ENCODE measurements at regions not wholly inside any gene's neighbourhood (a gene's known extent, or its start where the extent isn't known, plus 50 kb on each side); places are given as distances from the start of the nearest gene placed in this dataset.

DNA sequence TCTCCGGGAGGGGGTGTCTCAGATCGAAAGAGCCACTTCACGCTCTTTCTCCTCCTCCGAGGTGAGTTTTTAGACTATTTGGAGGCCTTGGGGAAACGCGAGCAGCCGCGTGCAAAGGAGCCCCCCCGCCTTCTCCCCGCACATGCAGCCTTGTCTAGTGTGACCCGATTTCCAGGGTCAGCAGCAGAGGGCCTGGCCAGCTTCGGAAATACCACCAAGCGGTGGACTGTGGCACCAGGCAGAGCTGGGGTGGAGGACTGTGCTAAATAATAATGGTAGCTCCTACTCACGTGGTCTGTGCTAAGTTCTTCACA lies 79.3 kb upstream of the BCOR start:
- Histone ChIP-seq H2AK5ac (ENCODE audit: low read length) (no peak overlapping the region), H3K18ac (ENCODE audit: low read length) (peak overlapping the region; percentile 98), H3K27me3 (ENCODE audit: insufficient read depth, low read length, poor library complexity) (no peaks in the 10 kb centered on the region), H3K79me1 (ENCODE audit: low read length) (no peaks in the 10 kb centered on the region), H3K4me2 (ENCODE audit: low read length) (peak overlapping the region; percentile 11), H3K4ac (ENCODE audit: low read depth, low read length) (no peak overlapping the region), H4K8ac (ENCODE audit: low read depth, low read length) (peak overlapping the region; percentile 31), H2BK120ac (ENCODE audit: low read depth, low read length) (peak overlapping the region; percentile 83), H3K23ac (ENCODE audit: low read length) (no peak overlapping the region), H3K4me1 (ENCODE audit: control insufficient read depth, low read depth, low read length) (no peaks in the 10 kb centered on the region), H3K4me3 (ENCODE audit: low read length) (no peak overlapping the region), H3K56ac (ENCODE audit: low read length) (peak overlapping the region; percentile 70), H2BK5ac (ENCODE audit: low read length) (no peak overlapping the region), H2BK15ac (replicated peaks; ENCODE audit: low read depth) (no peak overlapping the region), H4K5ac (ENCODE audit: low read length) (no peak overlapping the region), H3K27ac (ENCODE audit: low read depth, low read length) (no peak overlapping the region), H3K9ac (ENCODE audit: low read length) (peak overlapping the region; percentile 45), H3K36me3 (ENCODE audit: control insufficient read depth, insufficient read depth, low read length) (no peaks in the 10 kb centered on the region), H3K79me2 (ENCODE audit: control insufficient read depth, insufficient read depth, low read length) (no peaks in the 10 kb centered on the region)
- no CpG with 5 or more reads among the region's 14 CpGs for WGBS (ENCODE audit: extremely low coverage, insufficient coverage, low lambda C conversion rate)
- DNase-seq: peak; percentile 30

DNA sequence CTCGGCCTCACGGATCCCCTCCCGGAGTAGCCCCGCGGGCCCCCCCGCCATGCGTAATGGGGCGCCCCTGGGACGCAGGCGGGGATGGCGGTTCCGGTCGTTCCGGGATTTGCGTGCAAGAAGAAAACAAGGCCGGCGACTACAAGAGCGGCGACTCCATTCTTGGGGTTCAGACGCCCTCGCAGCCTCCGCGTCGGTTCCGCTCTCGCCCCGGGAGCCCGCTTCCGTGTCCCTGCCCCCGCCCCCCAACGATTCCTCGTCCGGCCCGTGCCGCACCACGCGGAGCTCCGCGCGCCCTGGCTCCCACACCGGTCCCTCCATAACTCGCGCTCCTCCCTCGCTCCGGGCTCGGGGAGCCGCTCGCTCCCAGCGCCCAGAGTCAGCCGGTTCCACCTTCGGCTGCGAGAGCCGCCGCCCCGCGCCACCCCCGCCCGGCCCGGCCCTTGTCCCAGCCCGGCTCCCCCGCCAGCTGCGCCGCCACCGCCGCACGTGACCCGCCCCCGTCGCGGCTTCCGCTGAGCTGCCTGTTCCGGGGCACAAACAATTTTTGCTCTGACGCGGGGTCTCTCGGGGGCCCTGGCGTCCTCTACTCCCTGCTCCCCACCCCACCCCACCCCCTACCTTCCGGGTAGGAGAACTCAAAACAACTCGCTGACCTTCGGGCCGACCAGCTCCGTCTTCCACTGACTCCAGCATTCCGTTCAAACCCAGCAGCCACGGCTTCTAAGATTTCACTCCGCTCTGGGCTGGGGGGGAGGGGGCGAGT lies 78.8 kb upstream of the BCOR start:
- DNase-seq: peak; percentile 44
- Histone ChIP-seq H2AK5ac (ENCODE audit: low read length) (no peak overlapping the region), H3K27ac (ENCODE audit: low read depth, low read length) (no peak overlapping the region), H2BK120ac (ENCODE audit: low read depth, low read length) (peak overlapping the region; percentile 83), H3K4me2 (ENCODE audit: low read length) (peak overlapping the region; percentile 68), H2BK15ac (replicated peaks; ENCODE audit: low read depth) (no peak overlapping the region), H3K4ac (ENCODE audit: low read depth, low read length) (peak overlapping the region; percentile 93), H3K36me3 (ENCODE audit: control insufficient read depth, insufficient read depth, low read length) (no peaks in the 10 kb centered on the region), H2BK5ac (ENCODE audit: low read length) (no peak overlapping the region), H3K18ac (ENCODE audit: low read length) (peak overlapping the region; percentile 98), H3K9ac (ENCODE audit: low read length) (peak overlapping the region; percentile 77), H3K79me1 (ENCODE audit: low read length) (no peaks in the 10 kb centered on the region), H4K8ac (ENCODE audit: low read depth, low read length) (no peak overlapping the region), H3K79me2 (ENCODE audit: control insufficient read depth, insufficient read depth, low read length) (no peaks in the 10 kb centered on the region), H4K5ac (ENCODE audit: low read length) (no peak overlapping the region), H3K27me3 (ENCODE audit: insufficient read depth, low read length, poor library complexity) (no peaks in the 10 kb centered on the region), H3K4me1 (ENCODE audit: control insufficient read depth, low read depth, low read length) (no peaks in the 10 kb centered on the region), H3K4me3 (ENCODE audit: low read length) (no peak overlapping the region), H3K23ac (ENCODE audit: low read length) (no peak overlapping the region), H3K56ac (ENCODE audit: low read length) (peak overlapping the region; percentile 86)
- no CpG with 5 or more reads among the region's 85 CpGs for WGBS (ENCODE audit: extremely low coverage, insufficient coverage, low lambda C conversion rate)

DNA sequence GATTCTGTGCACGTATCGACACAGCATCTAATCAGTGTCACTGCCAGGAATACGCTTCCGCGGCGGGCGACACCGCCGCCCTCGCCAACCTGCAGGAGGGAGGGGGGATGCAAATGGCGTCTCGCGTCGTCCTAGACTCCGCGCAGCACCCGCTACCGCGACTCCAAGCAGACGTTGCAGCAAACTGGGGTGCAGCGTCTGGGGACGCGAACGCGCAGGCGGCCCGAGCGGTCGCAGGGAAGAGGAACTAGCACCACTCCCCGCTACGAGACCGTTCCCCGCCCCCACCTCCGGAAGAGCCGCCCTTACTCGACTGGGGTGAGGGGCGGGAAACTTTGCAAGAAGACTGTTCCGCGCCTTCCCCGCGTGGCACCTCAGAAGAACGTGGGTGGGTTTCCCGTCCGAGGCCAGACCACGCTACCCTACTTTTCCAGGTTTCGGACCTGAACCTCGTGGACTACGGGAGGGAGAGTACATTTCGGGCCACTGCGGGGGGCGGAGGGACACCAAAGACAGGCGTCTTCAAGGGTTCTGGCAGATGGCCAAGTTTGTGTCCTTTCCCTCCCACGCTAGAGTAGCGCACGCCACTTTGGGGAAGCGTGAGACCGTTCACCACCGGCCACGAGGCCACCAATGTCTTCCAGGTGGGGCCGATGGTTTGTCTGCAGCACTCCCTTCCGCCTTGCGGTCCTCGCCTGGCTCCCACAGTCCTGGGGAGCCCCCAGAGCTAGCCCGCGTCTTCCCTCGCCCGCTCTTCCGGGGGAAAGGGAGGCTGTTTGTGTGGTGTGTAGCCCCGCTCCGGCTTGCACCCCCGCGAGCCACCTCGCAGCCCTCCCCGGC lies 78.0 kb upstream of the BCOR start:
- H3K27ac ChIP-seq (ENCODE audit: low read depth, low read length): no peak overlapping the region
- DNase-seq: peak; percentile 62
- H2BK5ac ChIP-seq (ENCODE audit: low read length): no peak overlapping the region
- peak overlapping the region; percentile 48 for H2BK120ac ChIP-seq (ENCODE audit: low read depth, low read length)
- H3K36me3 ChIP-seq (ENCODE audit: control insufficient read depth, insufficient read depth, low read length): no peaks in the 10 kb centered on the region
- H2AK5ac ChIP-seq (ENCODE audit: low read length): no peak overlapping the region
- H3K27me3 ChIP-seq (ENCODE audit: insufficient read depth, low read length, poor library complexity): no peaks in the 10 kb centered on the region
- H3K79me2 ChIP-seq (ENCODE audit: control insufficient read depth, insufficient read depth, low read length): no peaks in the 10 kb centered on the region
- H4K8ac ChIP-seq (ENCODE audit: low read depth, low read length): no peak overlapping the region
- no peak overlapping the region for H3K23ac ChIP-seq (ENCODE audit: low read length)
- no CpG with 5 or more reads among the region's 74 CpGs for WGBS (ENCODE audit: extremely low coverage, insufficient coverage, low lambda C conversion rate)
- peak overlapping the region; percentile 93 for H3K4ac ChIP-seq (ENCODE audit: low read depth, low read length)
- peak overlapping the region; percentile 68 for H3K4me2 ChIP-seq (ENCODE audit: low read length)
- H3K79me1 ChIP-seq (ENCODE audit: low read length): no peaks in the 10 kb centered on the region
- H3K18ac ChIP-seq (ENCODE audit: low read length): peak overlapping the region; percentile 98
- H3K9ac ChIP-seq (ENCODE audit: low read length): peak overlapping the region; percentile 77
- H4K5ac ChIP-seq (ENCODE audit: low read length): no peak overlapping the region
- no peak overlapping the region for H2BK15ac ChIP-seq (replicated peaks; ENCODE audit: low read depth)
- peak overlapping the region; percentile 4 for H3K4me3 ChIP-seq (ENCODE audit: low read length)
- H3K56ac ChIP-seq (ENCODE audit: low read length): peak overlapping the region; percentile 86
- H3K4me1 ChIP-seq (ENCODE audit: control insufficient read depth, low read depth, low read length): no peaks in the 10 kb centered on the region

DNA sequence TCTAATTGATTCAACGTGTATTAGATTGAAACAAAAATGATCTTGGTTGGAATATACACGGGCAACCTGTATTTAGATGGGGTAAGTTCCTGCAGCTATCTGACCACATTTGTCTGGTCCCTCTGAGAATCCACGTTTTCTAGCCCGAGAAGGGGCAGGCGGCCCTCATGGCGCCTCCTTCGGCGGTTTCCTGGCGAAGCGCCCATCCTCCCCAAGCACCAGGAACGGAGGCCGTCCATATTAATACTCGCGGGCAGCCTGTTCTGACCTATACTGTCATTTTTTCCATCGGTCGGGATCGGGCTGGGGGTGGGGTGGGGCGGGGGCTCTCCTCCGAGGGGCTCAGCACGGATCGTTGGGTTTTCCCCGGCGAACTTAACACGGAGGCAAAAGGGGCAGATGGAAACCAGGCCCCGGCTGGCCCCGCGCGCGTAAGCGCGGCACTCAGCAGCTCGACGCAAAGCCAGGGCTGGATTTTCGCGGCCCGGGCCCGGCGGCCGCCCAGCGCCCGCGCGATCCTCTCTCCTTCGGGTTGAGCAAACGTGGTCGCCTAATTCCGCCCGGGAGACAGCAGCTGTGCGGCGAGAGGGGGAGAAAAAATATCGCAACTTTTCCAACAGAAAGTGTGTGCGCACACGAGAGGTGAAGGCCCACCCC lies 77.2 kb upstream of the BCOR start:
- Histone ChIP-seq H3K4me3 (ENCODE audit: low read length) (peak overlapping the region; percentile 4), H2BK120ac (ENCODE audit: low read depth, low read length) (no peak overlapping the region), H3K4me2 (ENCODE audit: low read length) (peak overlapping the region; percentile 68), H2BK5ac (ENCODE audit: low read length) (no peak overlapping the region), H3K23ac (ENCODE audit: low read length) (no peak overlapping the region), H3K56ac (ENCODE audit: low read length) (peak overlapping the region; percentile 86), H2BK15ac (replicated peaks; ENCODE audit: low read depth) (no peak overlapping the region), H3K36me3 (ENCODE audit: control insufficient read depth, insufficient read depth, low read length) (no peaks in the 10 kb centered on the region), H3K4ac (ENCODE audit: low read depth, low read length) (peak overlapping the region; percentile 49), H2AK5ac (ENCODE audit: low read length) (no peak overlapping the region), H3K27ac (ENCODE audit: low read depth, low read length) (no peak overlapping the region), H4K8ac (ENCODE audit: low read depth, low read length) (no peak overlapping the region), H3K79me2 (ENCODE audit: control insufficient read depth, insufficient read depth, low read length) (no peaks in the 10 kb centered on the region), H3K27me3 (ENCODE audit: insufficient read depth, low read length, poor library complexity) (no peaks in the 10 kb centered on the region), H4K5ac (ENCODE audit: low read length) (no peak overlapping the region), H3K18ac (ENCODE audit: low read length) (peak overlapping the region; percentile 78), H3K4me1 (ENCODE audit: control insufficient read depth, low read depth, low read length) (no peaks in the 10 kb centered on the region), H3K9ac (ENCODE audit: low read length) (peak overlapping the region; percentile 77), H3K79me1 (ENCODE audit: low read length) (no peaks in the 10 kb centered on the region)
- DNase-seq: peak; percentile 71
- no CpG with 5 or more reads among the region's 53 CpGs for WGBS (ENCODE audit: extremely low coverage, insufficient coverage, low lambda C conversion rate)

DNA sequence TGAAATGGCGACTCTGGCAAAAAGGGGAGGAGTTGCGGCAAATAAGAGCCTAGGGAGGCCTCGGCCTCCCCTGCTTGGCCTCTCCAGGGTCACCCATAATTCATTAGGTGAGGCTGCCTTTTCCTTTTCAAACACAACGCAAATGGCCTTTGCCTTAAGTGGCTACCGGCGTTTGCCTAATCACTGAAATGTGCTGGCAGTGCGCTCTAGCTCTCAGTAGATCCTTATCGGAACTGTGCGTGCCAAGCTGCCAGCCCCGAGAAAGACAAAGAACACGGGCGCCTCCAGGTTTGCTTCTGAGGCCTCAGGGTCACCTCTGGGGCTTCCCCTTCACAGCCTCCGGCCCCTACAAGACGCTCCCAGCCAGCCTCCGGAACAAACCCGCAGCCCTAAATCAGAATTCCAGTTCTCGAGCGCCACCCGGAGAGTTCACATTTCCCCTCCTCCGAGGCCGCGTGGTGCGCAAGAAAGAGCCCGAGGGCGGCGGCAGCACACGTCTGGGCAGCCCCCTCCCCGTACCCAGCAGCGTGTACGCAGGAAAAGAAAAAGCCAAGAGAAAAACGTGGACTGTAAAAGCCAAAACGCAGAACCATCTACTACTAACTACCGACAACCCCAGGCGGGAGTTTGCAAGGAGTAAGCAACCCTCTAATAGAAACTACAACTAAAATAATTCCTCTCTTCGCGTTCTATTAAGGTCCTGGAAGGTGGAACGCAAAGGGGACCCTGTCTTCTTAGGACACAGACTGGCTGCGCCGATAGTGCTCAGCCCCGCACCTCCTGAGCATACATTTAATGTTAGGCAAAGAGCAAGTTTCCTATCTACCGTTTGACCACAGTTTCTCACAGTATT lies 76.5 kb upstream of the BCOR start:
- H3K4me3 ChIP-seq (ENCODE audit: low read length): no peak overlapping the region
- H3K36me3 ChIP-seq (ENCODE audit: control insufficient read depth, insufficient read depth, low read length): no peaks in the 10 kb centered on the region
- H2BK5ac ChIP-seq (ENCODE audit: low read length): no peak overlapping the region
- peak overlapping the region; percentile 9 for H3K4me2 ChIP-seq (ENCODE audit: low read length)
- no peaks in the 10 kb centered on the region for H3K27me3 ChIP-seq (ENCODE audit: insufficient read depth, low read length, poor library complexity)
- H2BK15ac ChIP-seq (replicated peaks; ENCODE audit: low read depth): no peak overlapping the region
- DNase-seq: peak; percentile 40
- no CpG with 5 or more reads among the region's 41 CpGs for WGBS (ENCODE audit: extremely low coverage, insufficient coverage, low lambda C conversion rate)
- no peak overlapping the region for H2BK120ac ChIP-seq (ENCODE audit: low read depth, low read length)
- peak overlapping the region; percentile 50 for H3K9ac ChIP-seq (ENCODE audit: low read length)
- no peaks in the 10 kb centered on the region for H3K4me1 ChIP-seq (ENCODE audit: control insufficient read depth, low read depth, low read length)
- no peak overlapping the region for H3K4ac ChIP-seq (ENCODE audit: low read depth, low read length)
- H3K27ac ChIP-seq (ENCODE audit: low read depth, low read length): no peak overlapping the region
- no peaks in the 10 kb centered on the region for H3K79me2 ChIP-seq (ENCODE audit: control insufficient read depth, insufficient read depth, low read length)
- no peak overlapping the region for H4K8ac ChIP-seq (ENCODE audit: low read depth, low read length)
- H3K18ac ChIP-seq (ENCODE audit: low read length): peak overlapping the region; percentile 78
- H4K5ac ChIP-seq (ENCODE audit: low read length): no peak overlapping the region
- H3K56ac ChIP-seq (ENCODE audit: low read length): peak overlapping the region; percentile 67
- no peak overlapping the region for H3K23ac ChIP-seq (ENCODE audit: low read length)
- no peak overlapping the region for H2AK5ac ChIP-seq (ENCODE audit: low read length)
- H3K79me1 ChIP-seq (ENCODE audit: low read length): no peaks in the 10 kb centered on the region
